IMR-90 (cell line): ENCODE measurements at regions not wholly inside any gene's neighbourhood (a gene's known extent, or its start where the extent isn't known, plus 50 kb on each side); places are given as distances from the start of the nearest gene placed in this dataset.

ENCODE experiments used
- ATAC-seq: fragments of 200-7000 bp; cut with Tn5 transposase; 2 replicates; pipeline ENCODE4 v1.9.1; 2020; ENCODE audit warnings: low read depth, mild to moderate bottlenecking, moderate library complexity
- BruUV-seq: library from RNA; stranded (reverse); fragments of 400-500 nt; replicated peaks from 2 replicates; lab custom pipeline; 2021; lab: Mats Ljungman, UMichigan
- CTCF ChIA-PET: fragments of 300-600 bp; formaldehyde crosslinking; extraction: SDS; loops from one replicate; lab custom pipeline; 2021; ENCODE audit warnings: antibody characterized with exemption; lab: Yijun Ruan, JAX
- POLR2A ChIA-PET: fragments of 300-600 bp; sonication (Branson Sonifier 250); formaldehyde crosslinking; loops from one replicate; lab custom pipeline; 2022; ENCODE audit warnings: antibody characterized with exemption; ENCODE audit not compliant: unreplicated experiment; lab: Charles Lee
- DNase-seq: peaks from one replicate; pipeline ENCODE4 v3.0.0; 2013
- H2AFZ ChIP-seq: replicated peaks from 2 replicates; pipeline ENCODE3; 2013; ENCODE audit warnings: low read length, mild to moderate bottlenecking; ENCODE audit not compliant: poor library complexity
- H2AK5ac ChIP-seq: 2 replicates; pipeline ENCODE4 v1.6.1; 2013; ENCODE audit warnings: low read depth, low read length, inconsistent platforms
- H2AK9ac ChIP-seq: replicated peaks from 2 replicates; pipeline ENCODE3; 2013; ENCODE audit warnings: mild to moderate bottlenecking, low read depth, low read length, moderate library complexity; ENCODE audit not compliant: poor library complexity
- H2BK120ac ChIP-seq: 2 replicates; pipeline ENCODE4 v1.6.1; 2013; ENCODE audit warnings: low read depth, low read length, inconsistent platforms
- H2BK15ac ChIP-seq: 3 replicates; pipeline ENCODE4 v1.6.1; 2013; ENCODE audit warnings: low read depth, low read length, inconsistent platforms
- H2BK20ac ChIP-seq: 2 replicates; pipeline ENCODE4 v1.6.1; 2013; ENCODE audit warnings: low read depth, mild to moderate bottlenecking, inconsistent platforms, low read length, moderate library complexity
- H2BK5ac ChIP-seq: 2 replicates; pipeline ENCODE4 v1.6.1; 2013; ENCODE audit warnings: mild to moderate bottlenecking, low read depth, low read length, inconsistent platforms; ENCODE audit not compliant: poor library complexity, severe bottlenecking
- H3K14ac ChIP-seq: replicated peaks from 2 replicates; pipeline ENCODE4 v1.6.1; 2013; ENCODE audit warnings: low read depth, low read length, inconsistent platforms
- H3K18ac ChIP-seq: 2 replicates; pipeline ENCODE4 v1.6.1; 2013; ENCODE audit warnings: low read depth, low read length, control low read depth
- H3K23ac ChIP-seq: 2 replicates; pipeline ENCODE4 v1.6.1; 2013; ENCODE audit warnings: low read depth, low read length, inconsistent platforms
- H3K27ac ChIP-seq: 2 replicates; pipeline ENCODE4 v1.5.1; 2013; ENCODE audit warnings: mild to moderate bottlenecking, control low read depth, low read length; ENCODE audit not compliant: insufficient read depth
- H3K27me3 ChIP-seq: 2 replicates; pipeline ENCODE4 v1.6.1; 2013; ENCODE audit warnings: low read length; ENCODE audit not compliant: control insufficient read depth, insufficient read depth
- H3K36me3 ChIP-seq: 2 replicates; pipeline ENCODE4 v1.6.1; 2013; ENCODE audit warnings: low read length, mixed read lengths; ENCODE audit not compliant: control insufficient read depth, insufficient read depth
- H3K4ac ChIP-seq: 2 replicates; pipeline ENCODE4 v1.6.1; 2013; ENCODE audit warnings: low read depth, low read length, inconsistent platforms
- H3K4me1 ChIP-seq: 2 replicates; pipeline ENCODE4 v1.6.1; 2013; ENCODE audit warnings: low read length, mixed read lengths; ENCODE audit not compliant: control insufficient read depth, insufficient read depth
- H3K4me2 ChIP-seq: 2 replicates; pipeline ENCODE4 v1.6.1; 2013; ENCODE audit warnings: low read depth, mild to moderate bottlenecking, control low read depth, low read length, moderate library complexity
- H3K4me3 ChIP-seq: 2 replicates; pipeline ENCODE4 v1.5.1; 2013; ENCODE audit warnings: low read depth, mild to moderate bottlenecking, control low read depth, low read length, moderate library complexity; ENCODE audit not compliant: insufficient read depth
- H3K56ac ChIP-seq: 2 replicates; pipeline ENCODE4 v1.6.1; 2013; ENCODE audit warnings: low read length, inconsistent platforms; ENCODE audit not compliant: insufficient read depth; ENCODE audit errors: extremely low read depth
- H3K79me1 ChIP-seq, 2 experiments: 2 replicates each; pipeline ENCODE4 v1.6.1; 2013; ENCODE audit warnings: low read length in 2 of 2, inconsistent platforms in 1 of 2, low read depth in 1 of 2
- H3K9ac ChIP-seq: 2 replicates; pipeline ENCODE4 v1.6.1; 2013; ENCODE audit warnings: low read depth, low read length, control low read depth
- H3K9me1 ChIP-seq: 2 replicates; pipeline ENCODE4 v1.6.1; 2013; ENCODE audit warnings: low read length, inconsistent platforms; ENCODE audit not compliant: insufficient read depth
- H3K9me3 ChIP-seq: 2 replicates; pipeline ENCODE4 v1.6.1; 2013; ENCODE audit warnings: low read length; ENCODE audit not compliant: control insufficient read depth, insufficient read depth
- H4K20me1 ChIP-seq: 2 replicates; pipeline ENCODE4 v1.6.1; 2013; ENCODE audit warnings: low read length, inconsistent platforms; ENCODE audit not compliant: insufficient read depth
- H4K5ac ChIP-seq: 2 replicates; pipeline ENCODE4 v1.6.1; 2013; ENCODE audit warnings: mild to moderate bottlenecking, low read depth, low read length, control low read depth
- H4K8ac ChIP-seq, 2 experiments: 2 replicates each; pipeline ENCODE4 v1.6.1; 2013; ENCODE audit warnings: low read depth in 2 of 2, low read length in 2 of 2, control low read depth in 1 of 2, inconsistent platforms in 1 of 2
- H4K91ac ChIP-seq: 2 replicates; pipeline ENCODE4 v1.6.1; 2013; ENCODE audit warnings: low read depth, low read length, inconsistent platforms; ENCODE audit not compliant: insufficient read depth
- MXI1 ChIP-seq: IDR thresholded peaks from 2 replicates; pipeline ENCODE4 v1.6.1; 2012; ENCODE audit warnings: low read depth, mild to moderate bottlenecking, low read length, moderate library complexity, borderline replicate concordance
- POLR2A ChIP-seq: IDR thresholded peaks from 2 replicates; pipeline ENCODE4 v1.6.1; 2012; ENCODE audit warnings: mild to moderate bottlenecking, low read depth, low read length
- USF2 ChIP-seq: fragments of 150-350 bp; IDR thresholded peaks from 2 replicates; pipeline ENCODE4 v1.6.1; 2017; ENCODE audit warnings: mild to moderate bottlenecking, antibody characterized with exemption, low read length, low read depth
- WGBS, 2 experiments: methylation state at CpG; one replicate each; pipeline versions ENCODE4 v1.1.5 to v1.1.7; 2013; ENCODE audit warnings: missing lambda C conversion rate in 2 of 2; ENCODE audit not compliant: insufficient read length in 1 of 2; ENCODE audit errors: extremely low coverage in 2 of 2; 5-methylcytosine and 5-hydroxymethylcytosine counted together
- dilution Hi-C: fragments of 300-500 bp; cut with HindIII; formaldehyde crosslinking; loops from one replicate; pipeline ENCODE4 v1.14.3; 2018; ENCODE audit warnings: low sequenced_read_pairs; ENCODE audit not compliant: unreplicated experiment
- in situ Hi-C: fragments of 300-500 bp; cut with MboI; formaldehyde crosslinking; loops from 3 replicates; pipeline ENCODE4 v1.14.3; 2019; ENCODE audit warnings: low sequenced_read_pairs, inconsistent platforms, mixed read lengths
- intact Hi-C: fragments of 100-400 bp; cut with micrococcal nuclease; formaldehyde crosslinking; loops from 2 replicates; pipeline ENCODE4 v1.10.0; 2022
- TF ChIP-seq, protein P1 (sequence below): fragments of 150-350 bp; IDR thresholded peaks from 2 replicates; pipeline ENCODE4 v1.6.1; 2016; ENCODE audit warnings: low read depth, mild to moderate bottlenecking, low read length, moderate library complexity, borderline replicate concordance

DNA sequence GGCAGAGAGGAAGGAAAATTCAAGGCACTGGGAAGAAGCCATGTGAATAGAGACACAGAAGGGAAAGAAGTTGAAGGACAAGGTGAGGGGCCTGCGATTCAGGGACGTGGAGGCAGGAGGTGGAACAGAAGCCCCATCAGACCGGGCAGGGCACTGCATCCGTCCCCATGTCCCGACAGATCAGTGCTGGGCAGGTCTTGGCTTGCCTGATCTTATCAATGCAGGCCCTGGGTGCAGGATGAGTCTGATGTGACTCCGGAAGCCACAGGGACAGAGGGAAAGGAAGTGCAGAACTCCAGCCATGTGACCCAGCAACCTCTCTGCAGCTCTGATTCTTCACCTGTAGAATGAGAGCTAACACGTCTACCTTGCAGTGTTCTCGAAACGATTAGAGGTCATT, 136.2 kb upstream of the CTBP2 start:
- Histone ChIP-seq H2AFZ (no peak overlapping the region), H3K4me3 (no peak overlapping the region), H3K9me1 (no peaks in the 10 kb centered on the region), H2AK9ac (no peak overlapping the region), H3K56ac (no peak overlapping the region), H4K8ac (no peak overlapping the region), H3K36me3 (no peaks in the 10 kb centered on the region), H2BK20ac (no peak overlapping the region), H3K4me1 (no peaks in the 10 kb centered on the region), H3K4ac (no peak overlapping the region), H3K23ac (no peak overlapping the region), H2BK120ac (no peak overlapping the region), H4K20me1 (no peaks in the 10 kb centered on the region), H2BK15ac (no peak overlapping the region), H4K91ac (no peak overlapping the region), H3K27ac (no peak overlapping the region), H3K18ac (no peak overlapping the region), H2AK5ac (no peak overlapping the region), H3K14ac (no peak overlapping the region), H3K27me3 (peaks cover 15% of the 10 kb centered on the region), H2BK5ac (no peak overlapping the region), H3K79me1 (no peaks in the 10 kb centered on the region), H4K5ac (no peak overlapping the region), H3K9ac (no peak overlapping the region), H3K4me2 (no peak overlapping the region), H3K9me3 (no peaks in the 10 kb centered on the region)
- CTCF ChIA-PET: no interaction called here
- POLR2A ChIA-PET: no interaction called here
- TF ChIP-seq MXI1 (no peak), USF2 (no peak), POLR2A (no peak)
- TF ChIP-seq, protein P1, sequence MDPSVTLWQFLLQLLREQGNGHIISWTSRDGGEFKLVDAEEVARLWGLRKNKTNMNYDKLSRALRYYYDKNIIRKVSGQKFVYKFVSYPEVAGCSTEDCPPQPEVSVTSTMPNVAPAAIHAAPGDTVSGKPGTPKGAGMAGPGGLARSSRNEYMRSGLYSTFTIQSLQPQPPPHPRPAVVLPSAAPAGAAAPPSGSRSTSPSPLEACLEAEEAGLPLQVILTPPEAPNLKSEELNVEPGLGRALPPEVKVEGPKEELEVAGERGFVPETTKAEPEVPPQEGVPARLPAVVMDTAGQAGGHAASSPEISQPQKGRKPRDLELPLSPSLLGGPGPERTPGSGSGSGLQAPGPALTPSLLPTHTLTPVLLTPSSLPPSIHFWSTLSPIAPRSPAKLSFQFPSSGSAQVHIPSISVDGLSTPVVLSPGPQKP: no peak
- ATAC-seq: no peak
- intact Hi-C loops (no loop called here), in situ Hi-C loops (no loop called here), dilution Hi-C loops (no loop called here)
- DNase-seq: no peak
- 41% methylated on average over 3 of the region's 9 CpGs; no CpG with 5 or more reads in 1 of the 2 experiments for WGBS, 2 experiments
- BruUV-seq: no TSS peak
